ENCODE measurements at regions not wholly inside any gene's neighbourhood (a gene's known extent, or its start where the extent isn't known, plus 50 kb on each side); places are given as distances from the start of the nearest gene placed in this dataset.
A peak's percentile ranks its signal among the peaks of the same experiment; 100 is the strongest.

DNA sequence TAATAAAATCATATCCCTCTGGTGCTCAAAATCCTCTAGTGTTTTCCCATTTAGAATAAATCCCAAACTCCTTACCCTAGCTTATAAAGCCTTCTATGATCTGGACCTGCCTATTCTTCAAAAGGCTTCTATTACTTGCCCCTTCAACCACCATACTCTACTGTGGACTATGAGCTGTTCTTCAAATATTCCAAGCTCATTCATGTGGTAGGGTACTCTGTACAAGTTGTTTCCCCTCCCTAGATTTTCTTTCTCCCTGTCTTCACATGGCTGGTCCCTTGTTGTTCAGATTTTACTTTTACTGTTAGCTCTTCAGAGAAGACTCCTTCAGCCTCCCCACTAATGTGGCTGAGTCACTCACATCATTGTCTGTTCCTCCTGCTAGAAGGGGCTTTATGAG lies 193.2 kb downstream of the OGFRL1 start:
- no peak overlapping the region for H3K4me3 ChIP-seq (ENCODE audit: low read length in 2 of 2)
- no peak overlapping the region for H3K27ac ChIP-seq (ENCODE audit: low read depth in 1 of 2, low read length in 1 of 2)
- H3K9me3 ChIP-seq (ENCODE audit: control insufficient read depth in 2 of 2, insufficient read depth in 1 of 2, low read length in 1 of 2), result no peaks in the 10 kb centered on the region

DNA sequence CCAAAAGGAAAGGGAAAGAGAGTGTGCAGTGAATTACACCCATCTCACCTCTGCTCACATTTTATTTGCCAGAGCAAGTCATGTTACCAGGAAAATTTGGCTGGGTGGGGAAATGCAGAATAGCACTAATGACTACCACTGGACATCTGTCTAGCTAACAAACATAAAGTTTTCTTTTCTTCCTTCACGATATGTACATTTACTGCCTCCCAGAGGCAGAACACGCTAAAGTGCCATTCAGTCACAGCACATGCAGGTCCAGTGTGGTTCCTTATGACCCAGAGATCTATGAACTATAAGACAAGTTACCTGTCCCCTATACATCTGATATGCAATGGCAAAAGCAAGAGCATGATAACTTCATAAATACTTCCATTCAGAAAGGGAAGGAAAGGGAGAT lies 194.1 kb downstream of the OGFRL1 start:
- no peaks in the 10 kb centered on the region for H3K27me3 ChIP-seq (ENCODE audit: control insufficient read depth in 2 of 2, insufficient read depth in 1 of 2, low read length in 1 of 2)
- no peaks in the 10 kb centered on the region for H3K9me3 ChIP-seq (ENCODE audit: control insufficient read depth in 2 of 2, insufficient read depth in 1 of 2, low read length in 1 of 2)
- no peaks in the 10 kb centered on the region for H3K4me1 ChIP-seq (ENCODE audit: control insufficient read depth in 2 of 2, insufficient read depth in 2 of 2, low read length in 2 of 2)
- WGBS, result 96% methylated on average over 2 of the region's 2 CpGs
- no peak overlapping the region for H3K27ac ChIP-seq (ENCODE audit: low read depth in 1 of 2, low read length in 1 of 2)
- no peak for DNase-seq (ENCODE audit: low read depth in 6 of 9, low spot score in 9 of 9)
- no peaks in the 10 kb centered on the region for H3K36me3 ChIP-seq (ENCODE audit: control insufficient read depth in 2 of 2, insufficient read depth in 2 of 2, low read length in 1 of 2)
- no peak overlapping the region for H3K4me3 ChIP-seq (ENCODE audit: low read length in 2 of 2)

More for the DNA sequence above, 193.2 kb downstream of the OGFRL1 start:
- no peaks in the 10 kb centered on the region for H3K4me1 ChIP-seq (ENCODE audit: control insufficient read depth in 2 of 2, insufficient read depth in 2 of 2, low read length in 2 of 2)
- H3K27me3 ChIP-seq (ENCODE audit: control insufficient read depth in 2 of 2, insufficient read depth in 1 of 2, low read length in 1 of 2), result no peaks in the 10 kb centered on the region
- H3K36me3 ChIP-seq (ENCODE audit: control insufficient read depth in 2 of 2, insufficient read depth in 2 of 2, low read length in 1 of 2), result no peaks in the 10 kb centered on the region
- no peak for DNase-seq (ENCODE audit: low read depth in 6 of 9, low spot score in 9 of 9)

DNA sequence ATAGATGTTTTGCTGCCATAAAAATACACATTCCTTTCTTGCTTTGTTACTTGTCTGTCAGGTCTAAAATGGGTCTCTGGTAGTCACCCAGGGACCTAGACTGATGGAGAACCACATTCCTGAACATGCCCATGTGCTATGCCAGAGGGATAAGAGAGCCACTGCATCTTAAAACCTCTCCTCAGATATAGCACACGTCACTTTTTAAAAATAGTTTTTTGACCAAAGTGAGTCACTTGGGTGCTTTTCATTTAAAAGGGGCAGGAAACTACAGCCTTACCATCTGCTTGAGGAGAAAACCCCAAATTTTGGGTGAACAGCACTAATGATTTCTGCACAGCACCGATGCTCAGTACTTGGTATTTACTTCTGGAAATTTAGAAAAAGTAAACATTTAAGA lies 197.8 kb downstream of the OGFRL1 start:
- H3K27ac ChIP-seq (ENCODE audit: low read depth in 1 of 2, low read length in 1 of 2), result no peak overlapping the region
- H3K36me3 ChIP-seq (ENCODE audit: control insufficient read depth in 2 of 2, insufficient read depth in 2 of 2, low read length in 1 of 2), result no peaks in the 10 kb centered on the region
- H3K4me1 ChIP-seq (ENCODE audit: control insufficient read depth in 2 of 2, insufficient read depth in 2 of 2, low read length in 2 of 2), result no peaks in the 10 kb centered on the region
- DNase-seq (ENCODE audit: low read depth in 6 of 9, low spot score in 9 of 9), result no peak
- no peak overlapping the region for H3K4me3 ChIP-seq (ENCODE audit: low read length in 2 of 2)
- H3K9me3 ChIP-seq (ENCODE audit: control insufficient read depth in 2 of 2, insufficient read depth in 1 of 2, low read length in 1 of 2), result no peaks in the 10 kb centered on the region
- H3K27me3 ChIP-seq (ENCODE audit: control insufficient read depth in 2 of 2, insufficient read depth in 1 of 2, low read length in 1 of 2), result no peaks in the 10 kb centered on the region
- 85% methylated on average over 2 of the region's 2 CpGs for WGBS

DNA sequence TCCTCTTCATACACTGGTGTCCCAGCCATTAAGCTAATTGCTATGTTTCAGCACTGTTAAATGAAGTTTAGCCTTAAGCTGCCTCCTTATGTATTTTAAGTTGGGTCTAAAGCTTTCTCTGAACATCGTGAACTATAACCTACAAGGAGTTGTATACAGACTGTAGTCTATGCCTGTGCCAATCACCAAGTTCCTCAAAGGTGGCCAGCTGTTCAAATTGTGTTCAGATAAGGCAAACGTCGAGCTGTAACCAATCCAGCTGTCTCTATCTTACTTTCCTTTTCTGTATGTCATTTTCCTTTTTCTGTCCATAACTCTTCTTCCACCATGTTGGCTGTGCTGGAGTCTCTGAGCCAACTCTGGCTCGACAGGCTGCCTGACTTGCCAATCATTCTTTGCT lies 199.6 kb downstream of the OGFRL1 start:
- Histone ChIP-seq H3K27me3 (ENCODE audit: control insufficient read depth in 2 of 2, insufficient read depth in 1 of 2, low read length in 1 of 2) (no peaks in the 10 kb centered on the region), H3K9me3 (ENCODE audit: control insufficient read depth in 2 of 2, insufficient read depth in 1 of 2, low read length in 1 of 2) (no peaks in the 10 kb centered on the region), H3K27ac (ENCODE audit: low read depth in 1 of 2, low read length in 1 of 2) (no peak overlapping the region), H3K4me3 (ENCODE audit: low read length in 2 of 2) (no peak overlapping the region), H3K36me3 (ENCODE audit: control insufficient read depth in 2 of 2, insufficient read depth in 2 of 2, low read length in 1 of 2) (no peaks in the 10 kb centered on the region), H3K4me1 (ENCODE audit: control insufficient read depth in 2 of 2, insufficient read depth in 2 of 2, low read length in 2 of 2) (no peaks in the 10 kb centered on the region)
- no peak for DNase-seq (ENCODE audit: low read depth in 6 of 9, low spot score in 9 of 9)
- 38% methylated on average over 4 of the region's 4 CpGs for WGBS

DNA sequence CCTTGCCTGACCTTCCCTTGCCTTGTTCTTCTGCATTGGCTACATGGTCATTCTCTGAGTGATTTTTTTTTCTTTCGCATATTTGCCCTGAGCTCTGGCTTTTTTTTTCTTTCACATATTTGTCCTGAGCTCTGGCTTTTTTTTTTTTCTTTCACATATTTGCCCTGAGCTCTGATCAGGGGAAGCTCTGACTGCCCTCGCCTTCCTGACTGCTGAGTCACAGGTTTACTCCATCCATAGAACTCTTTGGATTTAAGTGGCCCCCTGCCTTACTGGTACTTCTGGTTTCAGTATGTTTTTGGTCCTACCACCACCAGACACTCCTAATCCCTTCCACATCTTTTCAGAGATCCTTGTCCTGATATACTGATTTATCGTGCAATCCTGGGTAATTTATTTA lies 201.1 kb downstream of the OGFRL1 start:
- WGBS, result 65% methylated on average over 3 of the region's 3 CpGs
- Histone ChIP-seq H3K9me3 (ENCODE audit: control insufficient read depth in 2 of 2, insufficient read depth in 1 of 2, low read length in 1 of 2) (no peaks in the 10 kb centered on the region), H3K27ac (ENCODE audit: low read depth in 1 of 2, low read length in 1 of 2) (no peak overlapping the region), H3K27me3 (ENCODE audit: control insufficient read depth in 2 of 2, insufficient read depth in 1 of 2, low read length in 1 of 2) (no peaks in the 10 kb centered on the region), H3K36me3 (ENCODE audit: control insufficient read depth in 2 of 2, insufficient read depth in 2 of 2, low read length in 1 of 2) (no peaks in the 10 kb centered on the region), H3K4me3 (ENCODE audit: low read length in 2 of 2) (no peak overlapping the region), H3K4me1 (ENCODE audit: control insufficient read depth in 2 of 2, insufficient read depth in 2 of 2, low read length in 2 of 2) (no peaks in the 10 kb centered on the region)
- no peak for DNase-seq (ENCODE audit: low read depth in 6 of 9, low spot score in 9 of 9)

DNA sequence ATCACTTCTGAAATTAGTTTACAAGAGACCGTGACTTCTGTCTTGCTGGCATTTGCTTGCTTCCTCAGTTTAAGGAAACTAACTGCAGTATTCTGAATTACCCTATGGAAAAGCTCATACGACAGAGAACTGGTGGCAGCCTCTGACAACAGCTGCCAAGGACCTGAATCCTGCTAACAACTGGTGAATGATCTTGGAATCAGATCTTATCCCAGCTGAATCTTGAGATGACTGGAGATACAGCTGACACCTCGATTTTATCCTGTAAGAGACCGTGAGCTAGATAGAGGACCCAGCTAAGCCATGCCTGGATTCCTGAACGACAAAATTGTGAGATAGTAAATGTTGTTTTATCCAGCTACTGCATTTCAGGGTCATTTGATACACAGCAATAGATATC lies 202.3 kb downstream of the OGFRL1 start:
- no peaks in the 10 kb centered on the region for H3K27me3 ChIP-seq (ENCODE audit: control insufficient read depth in 2 of 2, insufficient read depth in 1 of 2, low read length in 1 of 2)
- H3K27ac ChIP-seq (ENCODE audit: low read depth in 1 of 2, low read length in 1 of 2), result no peak overlapping the region
- WGBS, result 94% methylated on average over 5 of the region's 5 CpGs
- no peaks in the 10 kb centered on the region for H3K36me3 ChIP-seq (ENCODE audit: control insufficient read depth in 2 of 2, insufficient read depth in 2 of 2, low read length in 1 of 2)
- no peaks in the 10 kb centered on the region for H3K4me1 ChIP-seq (ENCODE audit: control insufficient read depth in 2 of 2, insufficient read depth in 2 of 2, low read length in 2 of 2)
- no peaks in the 10 kb centered on the region for H3K9me3 ChIP-seq (ENCODE audit: control insufficient read depth in 2 of 2, insufficient read depth in 1 of 2, low read length in 1 of 2)
- no peak for DNase-seq (ENCODE audit: low read depth in 6 of 9, low spot score in 9 of 9)
- no peak overlapping the region for H3K4me3 ChIP-seq (ENCODE audit: low read length in 2 of 2)

DNA sequence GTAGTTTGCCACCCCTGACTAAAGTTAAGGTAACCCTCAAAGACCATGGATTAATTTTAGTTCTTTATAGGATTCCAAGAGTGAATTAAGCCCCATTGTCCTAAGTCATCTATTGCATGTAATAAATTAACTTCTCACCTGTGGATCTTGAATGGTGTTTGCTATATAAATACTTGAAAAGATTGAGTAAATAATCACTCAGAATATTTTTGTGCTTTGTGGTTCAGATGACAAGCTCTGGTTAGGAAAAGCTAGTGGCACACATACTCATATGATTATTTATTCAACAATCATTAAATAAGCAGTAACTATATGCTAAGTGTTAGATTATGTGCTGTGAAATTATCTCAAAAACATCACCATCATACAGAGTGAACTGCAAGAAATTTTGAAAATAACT lies 203.2 kb downstream of the OGFRL1 start:
- DNase-seq (ENCODE audit: low read depth in 6 of 9, low spot score in 9 of 9), result no peak
- Histone ChIP-seq H3K27me3 (ENCODE audit: control insufficient read depth in 2 of 2, insufficient read depth in 1 of 2, low read length in 1 of 2) (no peaks in the 10 kb centered on the region), H3K36me3 (ENCODE audit: control insufficient read depth in 2 of 2, insufficient read depth in 2 of 2, low read length in 1 of 2) (no peaks in the 10 kb centered on the region), H3K4me3 (ENCODE audit: low read length in 2 of 2) (no peak overlapping the region), H3K4me1 (ENCODE audit: control insufficient read depth in 2 of 2, insufficient read depth in 2 of 2, low read length in 2 of 2) (no peaks in the 10 kb centered on the region), H3K9me3 (ENCODE audit: control insufficient read depth in 2 of 2, insufficient read depth in 1 of 2, low read length in 1 of 2) (no peaks in the 10 kb centered on the region), H3K27ac (ENCODE audit: low read depth in 1 of 2, low read length in 1 of 2) (no peak overlapping the region)

DNA sequence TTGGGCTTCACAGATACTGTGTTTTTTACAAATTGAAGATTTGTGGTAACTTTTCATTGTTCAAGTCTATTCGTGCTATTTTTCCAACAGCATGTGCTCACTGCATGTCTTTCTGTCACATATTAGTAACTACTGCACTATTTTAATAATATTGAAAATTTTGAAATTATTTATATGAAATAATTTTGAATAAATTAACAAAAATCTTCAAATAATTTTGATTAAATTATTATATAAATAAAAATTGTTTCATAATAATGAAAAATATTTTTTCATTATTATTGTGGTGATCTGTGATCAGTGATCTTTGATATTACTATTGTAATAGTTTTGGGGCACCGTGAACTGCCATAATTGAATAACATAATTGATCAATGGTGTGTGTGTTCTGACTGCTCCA lies 204.1 kb downstream of the OGFRL1 start:
- WGBS, result 92% methylated on average over 2 of the region's 2 CpGs
- no peak for DNase-seq (ENCODE audit: low read depth in 6 of 9, low spot score in 9 of 9)

DNA sequence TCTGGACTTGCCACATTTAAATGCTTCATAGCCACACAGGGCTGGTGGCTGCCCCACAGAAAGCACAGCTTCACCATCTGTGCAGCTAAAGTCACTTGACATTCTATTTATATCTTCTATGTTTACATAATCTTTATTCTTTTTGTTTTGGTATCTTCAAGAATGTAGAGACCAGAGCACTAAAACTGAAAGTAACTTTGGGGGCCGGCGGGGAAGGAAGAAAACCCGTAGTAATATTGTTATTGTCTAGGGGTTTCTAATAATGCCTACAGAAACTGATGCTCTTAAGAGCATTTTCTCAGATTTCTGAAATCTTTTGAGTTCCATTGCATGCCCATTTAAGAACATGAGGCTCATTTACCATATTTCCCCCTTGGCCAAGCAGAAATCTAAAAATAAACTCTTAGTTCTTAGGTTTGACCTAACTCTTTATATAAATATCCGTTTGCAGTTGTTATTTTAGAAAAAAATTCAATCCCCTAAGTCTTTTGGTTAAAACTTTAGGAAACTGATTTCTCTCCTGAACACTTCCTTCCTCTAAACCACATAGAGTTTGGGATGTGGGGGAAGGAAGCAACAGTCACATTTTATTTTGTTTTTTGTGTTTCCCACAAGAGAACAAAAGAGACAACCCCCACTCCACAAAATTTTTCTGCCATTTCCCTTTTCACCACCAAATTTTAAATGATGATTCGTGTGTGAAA lies 207.6 kb downstream of the OGFRL1 start:
- no peaks in the 10 kb centered on the region for H3K4me1 ChIP-seq (ENCODE audit: control insufficient read depth in 2 of 2, insufficient read depth in 2 of 2, low read length in 2 of 2)
- H3K27me3 ChIP-seq (ENCODE audit: control insufficient read depth in 2 of 2, insufficient read depth in 1 of 2, low read length in 1 of 2), result no peaks in the 10 kb centered on the region
- no peaks in the 10 kb centered on the region for H3K36me3 ChIP-seq (ENCODE audit: control insufficient read depth in 2 of 2, insufficient read depth in 2 of 2, low read length in 1 of 2)
- 8% methylated on average over 5 of the region's 5 CpGs for WGBS
- peak overlapping the region in 1 of 2 donors; percentile 36 for H3K27ac ChIP-seq (ENCODE audit: low read depth in 1 of 2, low read length in 1 of 2)
- peak in 5 of 9 donors; percentile 4 to 45 (median 9) for DNase-seq (ENCODE audit: low read depth in 6 of 9, low spot score in 9 of 9)
- H3K9me3 ChIP-seq (ENCODE audit: control insufficient read depth in 2 of 2, insufficient read depth in 1 of 2, low read length in 1 of 2), result no peaks in the 10 kb centered on the region
- H3K4me3 ChIP-seq (ENCODE audit: low read length in 2 of 2), result peak overlapping the region in 1 of 2 donors; percentile 29

More for the DNA sequence above, 204.1 kb downstream of the OGFRL1 start:
- Histone ChIP-seq H3K27ac (ENCODE audit: low read depth in 1 of 2, low read length in 1 of 2) (no peak overlapping the region), H3K4me1 (ENCODE audit: control insufficient read depth in 2 of 2, insufficient read depth in 2 of 2, low read length in 2 of 2) (no peaks in the 10 kb centered on the region), H3K4me3 (ENCODE audit: low read length in 2 of 2) (no peak overlapping the region), H3K9me3 (ENCODE audit: control insufficient read depth in 2 of 2, insufficient read depth in 1 of 2, low read length in 1 of 2) (no peaks in the 10 kb centered on the region), H3K36me3 (ENCODE audit: control insufficient read depth in 2 of 2, insufficient read depth in 2 of 2, low read length in 1 of 2) (no peaks in the 10 kb centered on the region), H3K27me3 (ENCODE audit: control insufficient read depth in 2 of 2, insufficient read depth in 1 of 2, low read length in 1 of 2) (no peaks in the 10 kb centered on the region)

DNA sequence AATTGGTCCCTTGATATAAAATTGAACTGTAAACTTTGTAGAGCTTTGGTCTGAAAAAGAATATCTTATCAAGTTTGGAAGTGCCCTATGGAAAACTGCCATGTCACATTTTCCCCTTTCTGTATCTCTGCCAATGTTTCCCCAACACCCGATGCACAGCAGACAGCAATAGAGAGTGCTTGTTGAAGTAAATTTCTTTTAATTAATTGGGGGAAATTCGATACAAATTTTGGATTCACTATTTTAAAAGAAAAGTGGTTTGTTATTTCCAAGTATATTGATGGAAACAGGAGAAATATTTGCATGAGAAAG lies 208.1 kb downstream of the OGFRL1 start:
- H3K36me3 ChIP-seq (ENCODE audit: control insufficient read depth in 2 of 2, insufficient read depth in 2 of 2, low read length in 1 of 2), result no peaks in the 10 kb centered on the region
- no peaks in the 10 kb centered on the region for H3K4me1 ChIP-seq (ENCODE audit: control insufficient read depth in 2 of 2, insufficient read depth in 2 of 2, low read length in 2 of 2)
- no peaks in the 10 kb centered on the region for H3K27me3 ChIP-seq (ENCODE audit: control insufficient read depth in 2 of 2, insufficient read depth in 1 of 2, low read length in 1 of 2)
- DNase-seq (ENCODE audit: low read depth in 6 of 9, low spot score in 9 of 9), result no peak
- H3K27ac ChIP-seq (ENCODE audit: low read depth in 1 of 2, low read length in 1 of 2), result no peak overlapping the region
- WGBS, result 69% methylated on average over 2 of the region's 2 CpGs
- H3K9me3 ChIP-seq (ENCODE audit: control insufficient read depth in 2 of 2, insufficient read depth in 1 of 2, low read length in 1 of 2), result no peaks in the 10 kb centered on the region
- no peak overlapping the region for H3K4me3 ChIP-seq (ENCODE audit: low read length in 2 of 2)

Data from thymus (tissue), 11 donors.